Endodermal cell (in vitro differentiated cells): ENCODE measurements at regions not wholly inside any gene's neighbourhood (a gene's known extent, or its start where the extent isn't known, plus 50 kb on each side); places are given as distances from the start of the nearest gene placed in this dataset.

Experiments used
- DNase-seq: peaks from one replicate; pipeline ENCODE4 v3.0.0-alpha.2; 2017
- H3K27ac ChIP-seq: 2 replicates; pipeline ENCODE4 v1.5.1; 2013; ENCODE audit warnings: mild to moderate bottlenecking, low read depth, low read length, moderate library complexity
- H3K27me3 ChIP-seq: 2 replicates; pipeline ENCODE4 v1.6.1; 2013; ENCODE audit warnings: mild to moderate bottlenecking, low read length, moderate library complexity; ENCODE audit not compliant: insufficient read depth, control insufficient read depth, poor library complexity, severe bottlenecking
- H3K36me3 ChIP-seq: 2 replicates; pipeline ENCODE4 v1.7.0; 2013; ENCODE audit warnings: mild to moderate bottlenecking, low read length, moderate library complexity; ENCODE audit not compliant: control insufficient read depth, insufficient read depth
- H3K4me1 ChIP-seq: one replicate; pipeline ENCODE4 v1.7.0; 2013; ENCODE audit warnings: low read length; ENCODE audit not compliant: control insufficient read depth, insufficient read depth
- H3K4me3 ChIP-seq: 2 replicates; pipeline ENCODE4 v1.5.1; 2013; ENCODE audit warnings: mild to moderate bottlenecking, low read length, moderate library complexity
- H3K9ac ChIP-seq: 2 replicates; pipeline ENCODE4 v1.6.1; 2013; ENCODE audit warnings: mild to moderate bottlenecking, low read length, moderate library complexity; ENCODE audit not compliant: poor library complexity, severe bottlenecking; ENCODE audit errors: extremely low read depth
- H3K9me3 ChIP-seq: 2 replicates; pipeline ENCODE4 v1.6.1; 2013; ENCODE audit warnings: mild to moderate bottlenecking, low read length, moderate library complexity; ENCODE audit not compliant: control insufficient read depth
- H3K27ac Mint-ChIP-seq: 2 replicates; pipeline ENCODE4 v1.8.0; 2020; ENCODE audit warnings: mixed read lengths
- H3K27me3 Mint-ChIP-seq: 2 replicates; pipeline ENCODE4 v1.8.0; 2021; ENCODE audit warnings: mild to moderate bottlenecking, mixed read lengths; ENCODE audit not compliant: insufficient read depth
- H3K36me3 Mint-ChIP-seq: 2 replicates; pipeline ENCODE4 v1.8.0; 2020; ENCODE audit warnings: low read depth, mixed read lengths
- H3K4me1 Mint-ChIP-seq: 2 replicates; pipeline ENCODE4 v1.8.0; 2020; ENCODE audit warnings: mixed read lengths
- H3K4me3 Mint-ChIP-seq: 2 replicates; pipeline ENCODE4 v1.8.0; 2020; ENCODE audit warnings: mild to moderate bottlenecking, moderate library complexity, mixed read lengths
- H3K9me3 Mint-ChIP-seq: 2 replicates; pipeline ENCODE4 v1.8.0; 2020; ENCODE audit warnings: mild to moderate bottlenecking, mixed read lengths
- CTCF ChIP-seq: fragments of 200-600 bp; sonication (generic); conservative IDR thresholded peaks from 2 replicates; pipeline ENCODE4 v1.5.0; 2021; ENCODE audit warnings: antibody characterized with exemption, mild to moderate bottlenecking
- WGBS, 2 experiments: methylation state at CpG; one replicate each; pipeline versions ENCODE4 v1.1.5 to v1.1.7; 2013; ENCODE audit warnings: missing lambda C conversion rate in 2 of 2, mixed read lengths in 1 of 2; ENCODE audit not compliant: insufficient coverage in 1 of 2, insufficient read length in 1 of 2; 5-methylcytosine and 5-hydroxymethylcytosine counted together

- Histone ChIP-seq H3K4me3 (no peak overlapping the region), H3K27ac (no peak overlapping the region), H3K36me3 (no peaks in the 10 kb centered on the region), H3K9me3 (no peaks in the 10 kb centered on the region), H3K27me3 (no peaks in the 10 kb centered on the region), H3K4me1 (no peaks in the 10 kb centered on the region), H3K9ac (no peak overlapping the region)
- no peaks in the 10 kb centered on the region for H3K9me3 Mint-ChIP-seq
- no peak for DNase-seq
- no peak for TF ChIP-seq CTCF
- WGBS, 2 experiments = 96% methylated on average over 3 to 4 of the region's 4 CpGs
- H3K27ac Mint-ChIP-seq = no peak overlapping the region
- no peak overlapping the region for H3K4me3 Mint-ChIP-seq
- H3K27me3 Mint-ChIP-seq = no peaks in the 10 kb centered on the region
- H3K4me1 Mint-ChIP-seq = no peaks in the 10 kb centered on the region
- H3K36me3 Mint-ChIP-seq = no peaks in the 10 kb centered on the region
Measured at GRCh38 chr4:185911556-185912064, 99.6 kb upstream of the SORBS2 start.

- Histone ChIP-seq H3K36me3 (no peaks in the 10 kb centered on the region), H3K9ac (no peak overlapping the region), H3K4me1 (no peaks in the 10 kb centered on the region), H3K27ac (no peak overlapping the region), H3K27me3 (no peaks in the 10 kb centered on the region), H3K9me3 (no peaks in the 10 kb centered on the region), H3K4me3 (no peak overlapping the region)
- WGBS, 2 experiments = 78 to 98% methylated on average over 4 of the region's 4 CpGs
- no peaks in the 10 kb centered on the region for H3K36me3 Mint-ChIP-seq
- no peaks in the 10 kb centered on the region for H3K4me1 Mint-ChIP-seq
- no peak overlapping the region for H3K4me3 Mint-ChIP-seq
- no peak for DNase-seq
- H3K27me3 Mint-ChIP-seq = no peaks in the 10 kb centered on the region
- H3K27ac Mint-ChIP-seq = no peak overlapping the region
- H3K9me3 Mint-ChIP-seq = no peaks in the 10 kb centered on the region
- TF ChIP-seq CTCF = no peak
Measured at GRCh38 chr4:185912779-185913178, 100.8 kb upstream of the SORBS2 start.

GRCh38 chr4:185914583-185915199 is 102.7 kb upstream of the SORBS2 start:
- Histone ChIP-seq H3K4me1 (no peaks in the 10 kb centered on the region), H3K36me3 (no peaks in the 10 kb centered on the region), H3K4me3 (no peak overlapping the region), H3K9ac (no peak overlapping the region), H3K9me3 (no peaks in the 10 kb centered on the region), H3K27me3 (no peaks in the 10 kb centered on the region), H3K27ac (no peak overlapping the region)
- H3K27me3 Mint-ChIP-seq = no peaks in the 10 kb centered on the region
- H3K36me3 Mint-ChIP-seq = no peaks in the 10 kb centered on the region
- H3K27ac Mint-ChIP-seq = no peak overlapping the region
- H3K4me3 Mint-ChIP-seq = no peak overlapping the region
- H3K9me3 Mint-ChIP-seq = no peaks in the 10 kb centered on the region
- TF ChIP-seq CTCF = no peak
- 91% methylated on average over 7 to 11 of the region's 11 CpGs for WGBS, 2 experiments
- DNase-seq = no peak
- H3K4me1 Mint-ChIP-seq = no peaks in the 10 kb centered on the region
